DMS79 treated with DMSO at 0.1 percent for 48 hours (cell line): ENCODE measurements at regions not wholly inside any gene's neighbourhood (a gene's known extent, or its start where the extent isn't known, plus 50 kb on each side); places are given as distances from the start of the nearest gene placed in this dataset.
"Not testable (repeated sequence)": the region's sequence is repeated elsewhere in the genome, so short reads cannot be mapped to it uniquely, and the experiment has no call there.

ENCODE experiments used
- DNase-seq: peaks from one replicate; lab custom pipeline; 2025; lab: John Stamatoyannopoulos, UW

GRCh38 chr1:145482214-145482860, 56.9 kb upstream of the NBPF20 start:
- DNase-seq: not testable (repeated sequence)

GRCh38 chr1:145475962-145476361, 50.6 kb upstream of the NBPF20 start:
- DNase-seq: not testable (repeated sequence)

DNA sequence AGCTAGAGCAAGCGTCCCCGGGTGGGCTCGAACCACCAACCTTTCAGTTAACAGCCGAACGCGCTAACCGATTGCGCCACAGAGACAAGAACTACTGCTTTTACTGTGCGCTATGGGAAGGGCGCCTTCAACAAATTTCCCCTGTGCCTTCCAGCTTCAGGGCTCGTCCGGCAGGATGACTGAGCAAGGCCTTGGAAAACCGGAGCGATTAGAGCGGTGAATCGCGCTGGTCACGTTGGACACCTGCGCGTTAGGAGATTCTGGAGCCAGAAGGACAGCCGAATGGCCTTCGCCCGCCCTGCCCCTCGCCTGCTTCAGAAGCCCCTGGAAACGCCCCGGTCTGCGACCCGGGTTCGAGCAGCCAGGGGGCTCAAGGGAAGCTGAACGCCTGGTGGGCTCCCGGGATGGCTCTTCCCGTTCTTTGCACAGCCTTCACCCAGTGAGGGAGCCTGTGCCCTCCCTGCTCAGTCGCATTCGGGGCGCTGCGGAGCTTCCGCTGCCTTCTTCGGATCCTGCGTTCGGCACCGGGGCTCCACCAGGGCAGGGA, 50.0 kb upstream of the NBPF20 start:
- not testable (repeated sequence) for DNase-seq
